ENCODE measurements at regions not wholly inside any gene's neighbourhood (a gene's known extent, or its start where the extent isn't known, plus 50 kb on each side); places are given as distances from the start of the nearest gene placed in this dataset.

DNA sequence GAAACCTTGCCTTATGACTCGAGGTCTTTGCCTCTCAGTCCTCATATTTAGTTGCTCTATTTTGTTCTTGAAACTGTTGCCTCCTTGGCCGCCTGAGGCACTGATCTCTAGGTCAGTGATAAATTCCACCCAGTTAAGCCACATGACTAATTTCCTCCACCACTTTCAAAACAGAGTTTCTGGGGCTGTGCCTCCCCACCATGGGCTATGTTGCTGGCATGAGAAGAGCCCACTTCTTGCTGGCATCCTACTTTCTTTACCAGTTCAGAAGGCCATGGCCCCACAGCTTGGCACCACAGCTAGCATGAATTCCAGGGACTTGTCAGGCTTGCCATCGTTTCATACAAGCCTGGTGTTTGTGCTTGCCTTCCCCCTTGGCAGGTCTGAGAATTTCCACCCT is 361.4 kb upstream of the JAG1 start:
- Histone ChIP-seq H3K4me1 (no peaks in the 10 kb centered on the region), H3K27ac (no peak overlapping the region), H3K36me3 (no peaks in the 10 kb centered on the region), H3K9me3 (peaks cover 3% of the 10 kb centered on the region), H3K27me3 (ENCODE audit: low read depth) (no peaks in the 10 kb centered on the region), H3K4me3 (no peak overlapping the region)
- TF ChIP-seq CTCF (IDR thresholded peaks at IDR 0.05): no peak
- intact Hi-C loops (cut with DNase I): no loop called here
- DNase-seq (no peak), ATAC-seq (no peak)

- no peak for TF ChIP-seq CTCF (IDR thresholded peaks at IDR 0.05)
- no peaks in the 10 kb centered on the region for H3K4me1 ChIP-seq
- H3K27me3 ChIP-seq (ENCODE audit: low read depth): no peaks in the 10 kb centered on the region
- no peak overlapping the region for H3K4me3 ChIP-seq
- intact Hi-C loops (cut with DNase I): no loop called here
- DNase-seq (no peak), ATAC-seq (no peak)
- H3K36me3 ChIP-seq: no peaks in the 10 kb centered on the region
- H3K9me3 ChIP-seq: no peaks in the 10 kb centered on the region
- H3K27ac ChIP-seq: no peak overlapping the region
Measured at GRCh38 chr20:11041396-11041795, 367.6 kb upstream of the JAG1 start.

- no peak for DNase-seq
- H3K27ac ChIP-seq: no peak overlapping the region
- no peak overlapping the region for H3K4me3 ChIP-seq
- H3K36me3 ChIP-seq: no peaks in the 10 kb centered on the region
- intact Hi-C loops (cut with DNase I): no loop called here
- H3K27me3 ChIP-seq (ENCODE audit: low read depth): no peaks in the 10 kb centered on the region
- no peak for TF ChIP-seq CTCF (IDR thresholded peaks at IDR 0.05)
- no peaks in the 10 kb centered on the region for H3K9me3 ChIP-seq
- no peak for ATAC-seq
- no peaks in the 10 kb centered on the region for H3K4me1 ChIP-seq
Measured at GRCh38 chr20:11043001-11043400, 369.2 kb upstream of the JAG1 start.

DNA sequence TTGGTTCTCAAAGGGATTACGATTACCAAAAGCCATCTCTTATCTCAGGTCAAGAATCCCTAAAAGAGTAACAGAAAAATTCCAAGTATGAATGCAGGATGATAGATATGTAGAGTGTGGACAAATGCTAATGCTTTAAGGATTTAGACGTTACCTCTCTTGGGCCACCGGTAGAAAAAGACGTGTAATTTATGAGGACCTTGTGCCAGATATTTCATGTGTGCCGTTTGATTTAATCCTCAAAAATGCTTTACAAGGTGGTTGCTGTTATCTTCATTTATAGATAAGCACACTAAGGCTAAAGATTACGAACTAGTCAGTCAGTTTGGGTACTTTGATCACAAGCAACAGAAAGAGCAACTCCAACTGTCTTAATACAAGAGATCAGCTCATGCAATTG is 370.8 kb upstream of the JAG1 start:
- intact Hi-C loops (cut with DNase I): no loop called here
- Histone ChIP-seq H3K9me3 (no peaks in the 10 kb centered on the region), H3K27ac (no peak overlapping the region), H3K4me3 (no peak overlapping the region), H3K36me3 (no peaks in the 10 kb centered on the region), H3K27me3 (ENCODE audit: low read depth) (no peaks in the 10 kb centered on the region), H3K4me1 (no peaks in the 10 kb centered on the region)
- DNase-seq (no peak), ATAC-seq (no peak)
- TF ChIP-seq CTCF (IDR thresholded peaks at IDR 0.05): no peak

DNA sequence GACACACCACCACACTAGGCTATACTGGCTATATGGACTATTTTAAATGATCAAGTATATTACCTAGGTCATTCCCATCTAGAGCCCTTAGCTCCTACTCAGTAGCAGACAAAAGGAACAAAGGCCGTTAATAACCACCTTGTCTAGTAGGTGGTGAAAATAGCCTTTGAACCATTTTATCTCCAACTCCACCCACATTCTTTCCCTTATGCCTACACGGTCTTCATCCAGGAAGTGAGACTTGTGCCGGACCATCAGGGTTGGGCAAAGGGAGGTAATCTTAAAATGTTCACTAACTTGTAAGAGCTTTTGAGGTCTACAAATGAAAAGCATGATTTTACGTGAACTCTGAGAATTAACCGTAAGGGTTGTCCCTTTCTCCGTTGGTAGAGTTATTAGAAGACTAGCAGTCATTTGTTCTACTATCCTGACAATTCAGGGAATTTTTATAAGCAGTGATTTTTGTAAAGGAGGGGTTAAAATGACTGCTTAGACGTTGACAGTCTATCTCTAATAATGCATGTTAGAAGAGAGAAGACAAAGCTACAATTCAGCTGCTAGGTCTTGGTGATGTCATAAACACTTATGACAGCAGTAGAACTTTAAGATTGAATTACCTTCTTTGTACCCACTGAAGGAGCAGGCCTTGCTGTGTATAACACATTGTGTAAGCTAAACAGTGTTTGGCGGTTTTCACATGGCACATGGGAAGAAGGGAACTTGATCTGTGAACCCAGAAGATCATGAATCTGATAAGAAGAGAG is 371.8 kb upstream of the JAG1 start:
- ATAC-seq (no peak), DNase-seq (no peak)
- H3K36me3 ChIP-seq: no peaks in the 10 kb centered on the region
- H3K27me3 ChIP-seq (ENCODE audit: low read depth): no peaks in the 10 kb centered on the region
- no peak overlapping the region for H3K4me3 ChIP-seq
- H3K9me3 ChIP-seq: no peaks in the 10 kb centered on the region
- H3K27ac ChIP-seq: no peak overlapping the region
- H3K4me1 ChIP-seq: no peaks in the 10 kb centered on the region
- intact Hi-C loops (cut with DNase I): no loop called here
- TF ChIP-seq CTCF (IDR thresholded peaks at IDR 0.05): no peak
